ENCODE measurements at regions not wholly inside any gene's neighbourhood (a gene's known extent, or its start where the extent isn't known, plus 50 kb on each side); places are given as distances from the start of the nearest gene placed in this dataset.

DNA sequence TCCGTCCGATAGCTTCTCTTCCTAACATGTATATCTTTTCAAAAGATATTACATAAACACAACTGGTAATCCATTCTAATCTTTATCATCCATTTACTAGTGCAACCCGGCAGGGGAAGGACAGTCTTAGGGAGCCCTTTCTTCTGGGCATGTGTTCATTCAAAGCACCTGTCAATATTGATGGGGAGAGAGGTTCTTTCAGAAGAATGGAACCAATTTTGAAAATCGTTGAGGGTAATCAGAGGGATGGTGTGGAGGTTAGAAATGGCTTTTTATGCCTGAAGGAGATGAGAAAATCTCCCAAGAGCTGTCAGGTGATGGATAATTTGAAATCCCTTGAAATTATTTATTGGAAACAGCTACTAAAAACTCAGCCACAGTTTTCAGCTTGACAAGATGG lies 561.9 kb upstream of the DCC start:
- CTCF ChIA-PET: no interaction called here
- Mint-ChIP-seq H3K36me3 (ENCODE audit: low read depth) (no peaks in the 10 kb centered on the region), H3K27me3 (peaks cover 5% of the 10 kb centered on the region), H3K4me3 (no peak overlapping the region), H3K9me3 (no peaks in the 10 kb centered on the region), H3K4me1 (ENCODE audit: low read depth) (no peaks in the 10 kb centered on the region), H3K27ac (no peak overlapping the region)
- Histone ChIP-seq H3K27ac (ENCODE audit: low read depth in 1 of 2, low read length in 2 of 2) (no peak overlapping the region), H3K9me3 (ENCODE audit: control insufficient read depth in 1 of 2, insufficient read depth in 1 of 2, low read length in 2 of 2) (peaks cover 0 to 3% of the 10 kb centered on the region in 2 experiments), H3K27me3 (ENCODE audit: control insufficient read depth in 1 of 2, insufficient read depth in 2 of 2, low read length in 2 of 2) (no peaks in the 10 kb centered on the region), H3K36me3 (ENCODE audit: insufficient read depth, low read length) (no peaks in the 10 kb centered on the region), H3K4me3 (ENCODE audit: low read length) (no peak overlapping the region), H3K4me1 (ENCODE audit: insufficient read depth, low read length) (no peaks in the 10 kb centered on the region)
- TF ChIP-seq, protein P1, sequence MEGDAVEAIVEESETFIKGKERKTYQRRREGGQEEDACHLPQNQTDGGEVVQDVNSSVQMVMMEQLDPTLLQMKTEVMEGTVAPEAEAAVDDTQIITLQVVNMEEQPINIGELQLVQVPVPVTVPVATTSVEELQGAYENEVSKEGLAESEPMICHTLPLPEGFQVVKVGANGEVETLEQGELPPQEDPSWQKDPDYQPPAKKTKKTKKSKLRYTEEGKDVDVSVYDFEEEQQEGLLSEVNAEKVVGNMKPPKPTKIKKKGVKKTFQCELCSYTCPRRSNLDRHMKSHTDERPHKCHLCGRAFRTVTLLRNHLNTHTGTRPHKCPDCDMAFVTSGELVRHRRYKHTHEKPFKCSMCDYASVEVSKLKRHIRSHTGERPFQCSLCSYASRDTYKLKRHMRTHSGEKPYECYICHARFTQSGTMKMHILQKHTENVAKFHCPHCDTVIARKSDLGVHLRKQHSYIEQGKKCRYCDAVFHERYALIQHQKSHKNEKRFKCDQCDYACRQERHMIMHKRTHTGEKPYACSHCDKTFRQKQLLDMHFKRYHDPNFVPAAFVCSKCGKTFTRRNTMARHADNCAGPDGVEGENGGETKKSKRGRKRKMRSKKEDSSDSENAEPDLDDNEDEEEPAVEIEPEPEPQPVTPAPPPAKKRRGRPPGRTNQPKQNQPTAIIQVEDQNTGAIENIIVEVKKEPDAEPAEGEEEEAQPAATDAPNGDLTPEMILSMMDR (IDR thresholded peaks at IDR 0.05): no peak
- ATAC-seq (ENCODE audit: poor library complexity): no peak
- no peak for DNase-seq
- POLR2A ChIA-PET: no interaction called here
- intact Hi-C loops (cut with DNase I, micrococcal nuclease): no loop called here

DNA sequence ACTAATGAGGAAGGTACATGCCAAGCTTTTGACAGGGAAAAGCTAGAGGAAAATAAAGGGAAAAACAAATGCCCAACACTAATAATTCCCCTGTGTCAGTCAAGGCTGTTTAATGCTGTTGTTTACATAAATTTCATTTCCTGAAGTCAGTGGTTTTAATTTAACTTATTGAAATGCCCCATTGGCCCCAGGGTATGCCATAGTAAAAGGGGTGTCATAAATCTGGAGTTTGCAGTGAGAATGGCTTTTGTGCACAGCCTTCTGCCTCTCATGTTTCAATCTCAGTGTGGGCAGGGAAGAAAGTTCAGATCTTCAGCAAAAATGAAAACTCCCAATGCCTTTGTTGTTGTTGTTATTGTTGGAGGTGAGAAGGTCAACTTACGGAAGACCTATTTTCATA lies 550.1 kb upstream of the DCC start:
- no peak overlapping the region for H3K27ac Mint-ChIP-seq
- H3K4me3 Mint-ChIP-seq: no peak overlapping the region
- no peaks in the 10 kb centered on the region for H3K27me3 Mint-ChIP-seq
- Histone ChIP-seq H3K4me3 (ENCODE audit: low read length) (no peak overlapping the region), H3K27ac (ENCODE audit: low read depth in 1 of 2, low read length in 2 of 2) (no peak overlapping the region), H3K36me3 (ENCODE audit: insufficient read depth, low read length) (no peaks in the 10 kb centered on the region), H3K4me1 (ENCODE audit: insufficient read depth, low read length) (no peaks in the 10 kb centered on the region), H3K9me3 (ENCODE audit: control insufficient read depth in 1 of 2, insufficient read depth in 1 of 2, low read length in 2 of 2) (no peaks in the 10 kb centered on the region), H3K27me3 (ENCODE audit: control insufficient read depth in 1 of 2, insufficient read depth in 2 of 2, low read length in 2 of 2) (no peaks in the 10 kb centered on the region)
- intact Hi-C loops (cut with DNase I, micrococcal nuclease): no loop called here
- no peak for DNase-seq
- H3K9me3 Mint-ChIP-seq: peaks cover 7% of the 10 kb centered on the region
- ATAC-seq (ENCODE audit: poor library complexity): no peak
- POLR2A ChIA-PET: no interaction called here
- no peaks in the 10 kb centered on the region for H3K36me3 Mint-ChIP-seq (ENCODE audit: low read depth)
- TF ChIP-seq, protein P1 (IDR thresholded peaks at IDR 0.05): no peak
- H3K4me1 Mint-ChIP-seq (ENCODE audit: low read depth): no peaks in the 10 kb centered on the region
- CTCF ChIA-PET: no interaction called here

DNA sequence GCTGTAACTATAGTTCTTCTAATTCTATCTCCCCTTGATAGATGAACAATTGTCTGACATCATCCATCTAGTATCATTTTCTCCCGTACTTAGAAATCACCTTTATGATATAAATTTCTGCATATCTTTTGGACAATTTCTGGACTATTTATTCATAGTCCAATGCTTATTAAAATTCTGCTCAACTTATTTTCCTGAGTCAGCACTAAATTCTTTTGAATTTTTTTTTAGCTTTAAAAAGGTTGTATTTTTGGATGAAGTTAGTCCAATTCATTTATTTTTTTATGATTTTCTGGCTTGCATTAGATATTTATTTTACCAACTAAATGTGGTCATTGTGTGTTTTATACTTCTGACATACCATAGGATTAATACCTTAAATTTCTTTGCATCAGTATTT lies 538.5 kb upstream of the DCC start:
- no peaks in the 10 kb centered on the region for H3K36me3 ChIP-seq (ENCODE audit: insufficient read depth, low read length)
- no peak overlapping the region for H3K4me3 Mint-ChIP-seq
- intact Hi-C loops (cut with DNase I, micrococcal nuclease): no loop called here

More for the DNA sequence above, 538.5 kb upstream of the DCC start:
- ATAC-seq (ENCODE audit: poor library complexity) (no peak), DNase-seq (no peak)
- TF ChIP-seq, protein P1 (IDR thresholded peaks at IDR 0.05): no peak
- Histone ChIP-seq H3K9me3 (ENCODE audit: control insufficient read depth in 1 of 2, insufficient read depth in 1 of 2, low read length in 2 of 2) (peaks cover 0 to 5% of the 10 kb centered on the region in 2 experiments), H3K4me1 (ENCODE audit: insufficient read depth, low read length) (no peaks in the 10 kb centered on the region), H3K27ac (ENCODE audit: low read depth in 1 of 2, low read length in 2 of 2) (no peak overlapping the region), H3K4me3 (ENCODE audit: low read length) (no peak overlapping the region), H3K27me3 (ENCODE audit: control insufficient read depth in 1 of 2, insufficient read depth in 2 of 2, low read length in 2 of 2) (no peaks in the 10 kb centered on the region)
- Mint-ChIP-seq H3K27me3 (no peaks in the 10 kb centered on the region), H3K27ac (no peak overlapping the region), H3K36me3 (ENCODE audit: low read depth) (no peaks in the 10 kb centered on the region), H3K4me1 (ENCODE audit: low read depth) (no peaks in the 10 kb centered on the region), H3K9me3 (no peaks in the 10 kb centered on the region)
- POLR2A ChIA-PET: no interaction called here
- CTCF ChIA-PET: no interaction called here

All from CD4-positive, alpha-beta T cell (primary cell).